Medulla oblongata (tissue), 1 donor: ENCODE measurements at regions not wholly inside any gene's neighbourhood (a gene's known extent, or its start where the extent isn't known, plus 50 kb on each side); places are given as distances from the start of the nearest gene placed in this dataset.
"Not testable (repeated sequence)": the region's sequence is repeated elsewhere in the genome, so short reads cannot be mapped to it uniquely, and the experiment has no call there.

Source experiments
- DNase-seq: peaks from one replicate; pipeline ENCODE4 v3.0.0-alpha.2; 2015; ENCODE audit errors: extremely low spot score

GRCh38 chr6:128597956-128598355 lies 77.6 kb upstream of the PTPRK start:
- DNase-seq: no peak

- DNase-seq: no peak
Observed at GRCh38 chr6:128597004-128597403, 76.6 kb upstream of the PTPRK start.

- no peak for DNase-seq
Observed at GRCh38 chr6:128595544-128595943, 75.1 kb upstream of the PTPRK start.

GRCh38 chr6:128586095-128586494 lies 65.7 kb upstream of the PTPRK start:
- no peak for DNase-seq

- DNase-seq: no peak
Observed at GRCh38 chr6:128580224-128581110, 60.1 kb upstream of the PTPRK start.

- not testable (repeated sequence) for DNase-seq
Observed at GRCh38 chr6:128575254-128575653, 54.9 kb upstream of the PTPRK start.

GRCh38 chr6:128574402-128574801 lies 54.0 kb upstream of the PTPRK start:
- no peak for DNase-seq

- DNase-seq: no peak
Observed at GRCh38 chr6:128573036-128573435, 52.6 kb upstream of the PTPRK start.

GRCh38 chr6:128572294-128572693 lies 51.9 kb upstream of the PTPRK start:
- no peak for DNase-seq

GRCh38 chr6:128570680-128571063 lies 50.3 kb upstream of the PTPRK start:
- no peak for DNase-seq

- no peak for DNase-seq
Observed at GRCh38 chr6:128569732-128570679, 49.6 kb upstream of the PTPRK start.
